Activated CD4-positive, alpha-beta T cell treated with anti-CD3 and anti-CD28 coated beads for 4 hours (primary cell): ENCODE measurements at regions not wholly inside any gene's neighbourhood (a gene's known extent, or its start where the extent isn't known, plus 50 kb on each side); places are given as distances from the start of the nearest gene placed in this dataset.
"Not testable (repeated sequence)": the region's sequence is repeated elsewhere in the genome, so short reads cannot be mapped to it uniquely, and the experiment has no call there.

Source experiments
- DNase-seq, 2 donors: peaks; one replicate each; pipeline ENCODE4 v3.0.0-alpha.2; 2020

DNA sequence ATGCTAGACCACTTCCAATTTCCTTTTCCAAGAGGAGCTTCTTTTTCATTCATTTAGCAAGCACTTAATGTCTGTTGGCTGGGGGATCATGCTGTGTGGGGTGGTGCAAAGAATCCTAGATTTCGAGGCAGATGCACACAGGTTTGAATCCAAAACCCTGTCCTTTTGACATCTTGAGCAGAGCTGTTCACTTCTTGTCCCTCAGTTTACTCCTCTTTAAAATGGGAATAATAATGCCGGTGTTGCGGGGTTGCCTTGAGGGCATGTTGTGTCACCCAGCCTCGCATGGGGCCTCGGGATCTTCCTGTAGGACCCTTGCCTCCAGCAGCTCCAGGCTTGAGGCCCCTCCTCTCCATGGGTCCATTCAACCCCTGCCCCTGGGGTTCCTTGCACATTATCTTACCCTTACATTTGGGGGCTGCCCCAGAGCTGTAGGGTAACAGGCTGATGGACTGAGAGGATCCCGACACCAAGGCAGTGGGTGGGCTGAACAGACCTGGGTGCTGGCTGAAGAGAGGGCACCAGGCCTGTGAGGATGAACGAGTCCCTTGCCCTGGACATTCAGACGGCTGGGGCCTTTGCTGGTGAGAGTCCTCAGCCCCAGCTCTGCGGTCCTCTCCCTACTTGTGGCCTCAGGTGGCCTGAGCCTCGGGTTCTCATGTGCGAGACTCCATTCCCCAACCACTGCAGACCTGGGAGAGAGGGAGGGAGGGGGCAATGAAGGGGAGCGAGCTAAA, 145.8 kb downstream of the BARX1 start:
- no peak for DNase-seq

DNA sequence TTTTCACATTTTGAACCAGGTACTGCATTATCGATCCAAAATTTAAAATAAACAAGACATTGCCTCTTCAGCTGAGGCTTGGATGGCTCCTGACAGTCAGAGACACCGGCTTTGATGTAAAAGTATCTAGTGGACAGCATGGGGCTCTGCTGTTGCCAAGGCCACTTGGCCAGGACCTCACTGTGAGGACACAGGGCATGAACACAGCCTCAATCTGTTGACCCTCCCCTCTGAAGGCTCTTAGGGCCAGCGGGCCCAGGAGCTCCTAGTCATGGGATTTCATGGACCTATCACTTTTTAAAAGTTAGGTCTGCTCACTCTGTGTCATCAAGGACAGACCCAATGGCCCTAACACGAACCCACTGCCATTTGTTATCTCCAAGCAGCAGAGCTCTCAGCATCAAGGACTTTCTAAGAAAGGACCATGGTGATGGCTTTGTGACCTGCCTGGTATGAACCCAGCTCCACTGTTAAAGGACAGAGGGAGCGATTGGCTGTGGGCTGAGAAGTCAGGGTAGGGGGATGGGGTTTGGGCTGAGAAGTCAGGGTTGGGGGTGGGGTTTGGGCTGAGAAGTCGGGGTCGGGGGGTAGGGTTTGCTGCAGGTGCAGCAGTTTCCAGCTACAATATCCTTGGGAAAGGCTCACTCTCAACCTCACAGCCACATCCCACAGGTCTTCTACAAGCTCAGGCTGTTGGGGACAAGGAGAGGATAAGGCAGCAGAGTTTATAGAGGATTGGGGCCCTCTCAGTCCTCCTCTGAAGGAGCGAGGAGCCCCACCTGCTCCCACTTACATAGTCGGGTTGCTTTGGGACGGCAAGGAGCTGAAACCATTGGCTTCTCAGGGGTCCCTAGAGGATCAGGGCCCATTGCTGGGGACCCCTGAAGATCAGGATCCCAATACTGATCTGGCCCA, 146.8 kb downstream of the BARX1 start:
- DNase-seq: no peak

- no peak for DNase-seq
Observed at GRCh38 chr9:93807166-93808074, 147.7 kb downstream of the BARX1 start.

- DNase-seq: no peak
Observed at GRCh38 chr9:93801581-93802284, 153.4 kb downstream of the BARX1 start.

DNA sequence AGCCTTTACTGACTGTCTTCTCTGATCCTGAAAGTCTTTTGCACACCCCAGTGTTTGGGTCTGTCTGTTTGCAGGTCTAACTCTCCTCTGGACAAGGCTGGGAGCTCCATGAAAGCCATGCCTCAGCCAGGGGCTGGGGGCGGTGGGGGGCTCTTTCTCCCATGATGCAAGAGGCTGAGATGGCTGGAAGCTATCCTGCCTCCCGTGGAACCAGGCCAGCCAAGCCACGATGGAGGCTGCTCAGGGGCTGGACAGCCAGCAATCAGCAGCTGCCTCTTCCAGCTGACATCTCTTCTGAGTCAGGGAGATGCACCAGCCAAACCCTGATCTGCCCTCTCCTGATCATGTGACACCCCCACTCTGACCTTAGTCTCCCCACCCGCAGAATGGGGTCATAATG, 154.0 kb downstream of the BARX1 start:
- no peak for DNase-seq

DNA sequence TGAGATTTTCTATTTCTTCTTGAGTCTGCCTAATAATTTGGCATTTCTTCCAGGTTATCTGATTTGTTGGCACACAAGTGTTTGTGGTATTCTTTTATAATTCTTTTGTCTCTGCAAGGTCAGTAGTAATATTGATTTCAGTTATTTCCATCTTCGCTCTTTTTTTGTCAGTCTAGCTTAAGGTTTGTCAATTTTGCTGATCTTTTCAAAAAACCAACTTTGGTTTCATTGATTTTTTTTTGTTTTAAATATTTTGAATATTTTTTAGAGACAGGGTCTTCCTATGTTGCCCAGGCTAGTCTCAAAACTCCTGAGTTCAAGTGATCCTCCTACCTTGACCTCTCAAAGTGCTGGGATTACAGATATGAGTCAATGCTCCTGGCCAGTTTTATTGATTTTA, 162.8 kb downstream of the BARX1 start:
- no peak for DNase-seq

- DNase-seq: no peak
Observed at GRCh38 chr9:93786204-93786603, 169.0 kb downstream of the BARX1 start.

GRCh38 chr9:93776873-93777272, 178.3 kb downstream of the BARX1 start:
- DNase-seq: no peak

GRCh38 chr9:93776256-93776655, 178.9 kb downstream of the BARX1 start:
- no peak for DNase-seq

DNA sequence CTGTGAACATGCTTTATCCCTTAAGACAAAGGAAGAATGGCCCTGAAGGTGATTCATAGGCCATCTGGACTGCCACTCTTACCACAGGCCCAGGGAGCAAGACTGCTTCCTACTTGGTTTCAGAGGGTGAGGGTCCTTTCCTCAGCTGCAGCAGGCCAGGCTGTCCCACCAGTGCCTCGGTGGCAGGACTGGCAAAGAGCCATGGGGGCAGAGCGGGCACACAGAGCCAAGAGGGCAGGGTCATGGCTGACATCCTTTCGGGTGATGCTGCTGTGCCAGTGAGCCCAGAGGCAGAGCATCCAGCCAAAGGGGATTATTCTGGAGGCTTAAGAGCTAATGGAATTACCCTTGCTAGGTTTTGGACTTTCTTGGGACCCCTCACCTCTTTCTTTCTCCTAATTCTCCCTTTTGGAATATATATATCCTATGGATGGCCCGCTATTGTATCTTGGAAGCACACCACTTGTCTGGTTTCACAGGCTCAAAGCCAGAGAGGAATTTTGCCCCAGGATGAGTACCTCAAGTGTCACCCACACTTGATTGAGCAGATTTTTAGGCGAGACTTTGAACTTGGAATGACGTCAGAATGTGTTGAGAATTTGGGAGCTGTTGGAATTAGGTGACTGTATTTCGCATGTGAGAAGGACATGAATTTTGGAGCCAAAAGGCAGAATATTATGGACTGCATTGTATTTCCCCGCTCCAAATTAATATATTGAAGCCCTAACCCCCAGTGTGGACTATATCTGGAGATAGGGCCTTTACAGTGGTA, 180.6 kb downstream of the BARX1 start:
- DNase-seq: no peak

GRCh38 chr9:93771276-93771675, 183.9 kb downstream of the BARX1 start:
- DNase-seq: no peak

- no peak for DNase-seq
Observed at GRCh38 chr9:93761822-93762221, 185.4 kb downstream of the PHF2 start.

DNA sequence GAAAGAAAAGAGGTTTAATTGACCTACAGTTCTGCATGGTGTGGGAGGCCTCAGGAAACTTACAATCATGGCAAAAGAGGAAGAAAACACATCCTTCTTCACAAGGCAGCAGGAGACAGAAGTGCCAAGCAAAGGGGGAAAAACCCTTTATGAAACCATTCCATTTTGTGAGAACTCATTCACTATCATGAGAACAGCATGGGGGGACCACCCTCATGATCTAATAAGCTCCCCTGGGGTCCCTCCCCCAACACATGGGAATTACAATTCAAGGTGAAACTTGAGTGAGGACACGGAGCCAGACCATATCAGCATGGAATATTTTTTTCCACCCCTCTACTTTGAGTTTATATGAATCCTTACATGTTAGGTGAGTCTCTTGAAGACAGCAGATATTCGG, 173.7 kb downstream of the PHF2 start:
- no peak for DNase-seq

DNA sequence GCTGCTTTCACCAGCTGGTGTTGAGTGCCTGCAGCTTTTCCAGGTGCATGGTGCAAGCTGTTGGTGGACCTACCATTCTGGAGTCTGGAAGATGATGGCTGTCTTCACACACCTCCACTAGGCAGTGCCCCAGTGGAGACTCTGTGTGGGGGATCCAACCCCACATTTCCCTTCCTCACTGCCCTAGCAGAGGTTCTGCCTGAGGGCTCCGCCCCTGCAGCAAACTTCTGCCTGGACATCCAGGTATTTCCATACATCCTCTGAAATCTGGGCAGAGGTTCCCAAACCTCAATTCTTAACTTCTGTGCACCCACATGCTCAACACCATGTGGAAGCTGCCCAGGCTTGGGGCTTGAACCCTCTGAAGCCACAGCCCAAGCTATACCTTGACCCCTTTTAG, 172.4 kb downstream of the PHF2 start:
- not testable (repeated sequence) for DNase-seq

- DNase-seq: no peak
Observed at GRCh38 chr9:93731963-93732362, 155.6 kb downstream of the PHF2 start.

DNA sequence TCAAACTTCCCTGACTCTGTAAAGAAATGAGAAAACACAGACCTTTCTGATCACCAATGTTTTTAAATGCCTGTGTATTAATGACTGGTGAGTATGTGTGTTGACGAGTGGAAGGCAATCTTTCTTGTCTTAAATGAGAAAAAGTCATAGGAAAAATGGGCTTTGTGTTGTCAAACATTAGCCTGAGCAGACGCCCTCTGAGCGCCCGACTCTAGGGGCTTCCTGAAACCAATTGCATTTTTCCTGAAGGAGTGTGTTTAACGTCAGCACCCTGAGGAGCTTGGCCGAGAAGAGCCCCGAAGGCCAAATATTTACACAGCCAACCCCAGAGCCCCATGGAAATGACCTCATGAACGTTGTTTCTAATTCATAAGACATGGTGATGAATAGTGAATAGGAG, 154.3 kb downstream of the PHF2 start:
- no peak for DNase-seq

- DNase-seq: no peak
Observed at GRCh38 chr9:93730217-93730616, 153.8 kb downstream of the PHF2 start.
